ENCODE measurements at regions not wholly inside any gene's neighbourhood (a gene's known extent, or its start where the extent isn't known, plus 50 kb on each side); places are given as distances from the start of the nearest gene placed in this dataset.

DNA sequence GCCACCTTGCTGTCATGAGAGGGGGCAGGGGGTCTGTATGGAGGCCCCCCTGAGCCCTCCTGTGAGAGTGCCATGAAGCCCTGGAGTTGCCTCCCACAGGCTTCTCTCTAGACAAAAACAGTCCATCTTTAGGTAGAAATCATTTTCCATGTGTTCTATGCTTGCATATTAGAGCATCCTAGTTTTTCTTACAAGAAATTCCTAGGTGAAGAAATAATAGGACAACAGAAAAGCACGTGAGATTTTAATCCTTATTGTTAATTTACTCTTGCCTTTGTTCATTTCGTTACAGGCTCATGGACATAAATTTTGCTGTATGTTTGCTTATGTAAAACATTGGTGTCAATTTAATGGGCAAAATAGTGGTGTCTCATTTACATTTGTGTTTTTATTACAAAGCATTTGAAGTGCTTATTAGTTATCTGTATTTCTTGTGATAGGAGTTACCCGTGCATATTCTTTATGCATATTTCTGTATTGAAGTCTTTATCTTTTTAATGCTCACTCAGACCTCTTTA is 336.9 kb upstream of the RAB6C start:
- TF ChIP-seq, protein P1, sequence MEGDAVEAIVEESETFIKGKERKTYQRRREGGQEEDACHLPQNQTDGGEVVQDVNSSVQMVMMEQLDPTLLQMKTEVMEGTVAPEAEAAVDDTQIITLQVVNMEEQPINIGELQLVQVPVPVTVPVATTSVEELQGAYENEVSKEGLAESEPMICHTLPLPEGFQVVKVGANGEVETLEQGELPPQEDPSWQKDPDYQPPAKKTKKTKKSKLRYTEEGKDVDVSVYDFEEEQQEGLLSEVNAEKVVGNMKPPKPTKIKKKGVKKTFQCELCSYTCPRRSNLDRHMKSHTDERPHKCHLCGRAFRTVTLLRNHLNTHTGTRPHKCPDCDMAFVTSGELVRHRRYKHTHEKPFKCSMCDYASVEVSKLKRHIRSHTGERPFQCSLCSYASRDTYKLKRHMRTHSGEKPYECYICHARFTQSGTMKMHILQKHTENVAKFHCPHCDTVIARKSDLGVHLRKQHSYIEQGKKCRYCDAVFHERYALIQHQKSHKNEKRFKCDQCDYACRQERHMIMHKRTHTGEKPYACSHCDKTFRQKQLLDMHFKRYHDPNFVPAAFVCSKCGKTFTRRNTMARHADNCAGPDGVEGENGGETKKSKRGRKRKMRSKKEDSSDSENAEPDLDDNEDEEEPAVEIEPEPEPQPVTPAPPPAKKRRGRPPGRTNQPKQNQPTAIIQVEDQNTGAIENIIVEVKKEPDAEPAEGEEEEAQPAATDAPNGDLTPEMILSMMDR (IDR thresholded peaks at IDR 0.05): no peak
- no peak for TF ChIP-seq POLR2A (IDR thresholded peaks at IDR 0.05)
- TF ChIP-seq POLR2AphosphoS5 (IDR thresholded peaks at IDR 0.05): no peak

Measured in gastroesophageal sphincter (tissue), 3 donors.